Keratinocyte (primary cell): ENCODE measurements at regions not wholly inside any gene's neighbourhood (a gene's known extent, or its start where the extent isn't known, plus 50 kb on each side); places are given as distances from the start of the nearest gene placed in this dataset.

Source experiments
- DNase-seq: peaks from one replicate; pipeline ENCODE4 v3.0.0-alpha.2; 2011; ENCODE audit warnings: low read depth, missing footprints, low spot score
- FAIRE-seq: peaks from 2 replicates; lab custom pipeline; 2011; peaks lifted over from hg19 to GRCh38; lab: Jason Lieb, UNC
- H2AFZ ChIP-seq: 2 replicates; pipeline ENCODE4 v1.6.0; 2012; ENCODE audit warnings: low read length, control low read depth, inconsistent platforms; ENCODE audit not compliant: control insufficient read depth
- H3K27ac ChIP-seq: 2 replicates; pipeline ENCODE4 v1.5.1; 2011; ENCODE audit warnings: low read length; ENCODE audit not compliant: control insufficient read depth, insufficient read depth
- H3K27me3 ChIP-seq: 3 replicates; pipeline ENCODE4 v1.6.0; 2011; ENCODE audit warnings: low read length; ENCODE audit not compliant: control insufficient read depth, insufficient read depth; ENCODE audit errors: extremely low read depth
- H3K36me3 ChIP-seq, 2 experiments: 2 replicates in 1 of 2; 3 replicates in 1 of 2; pipeline ENCODE4 v1.5.1; 2011; ENCODE audit warnings: low read length in 2 of 2, mild to moderate bottlenecking in 1 of 2; ENCODE audit not compliant: control insufficient read depth in 2 of 2, insufficient read depth in 2 of 2; ENCODE audit errors: extremely low read depth in 1 of 2
- H3K4me1 ChIP-seq: 3 replicates; pipeline ENCODE4 v1.5.1; 2011; ENCODE audit warnings: low read length; ENCODE audit not compliant: control insufficient read depth, insufficient read depth; ENCODE audit errors: extremely low read depth
- H3K4me2 ChIP-seq: 3 replicates; pipeline ENCODE4 v1.6.0; 2011; ENCODE audit warnings: low read depth, low read length; ENCODE audit not compliant: control insufficient read depth, insufficient read depth; ENCODE audit errors: extremely low read depth
- H3K4me3 ChIP-seq, 3 experiments: fragments of 200-600 bp in 1 of 3; sonication (generic) in 1 of 3; 2 replicates in 2 of 3; 3 replicates in 1 of 3; pipeline ENCODE4 v1.5.1; 2011 to 2016; ENCODE audit warnings: low read length in 3 of 3, mild to moderate bottlenecking in 3 of 3, control low read depth in 2 of 3, inconsistent platforms in 1 of 3, low read depth in 1 of 3, mixed read lengths in 1 of 3, mixed run types in 1 of 3, moderate library complexity in 1 of 3; ENCODE audit not compliant: control insufficient read depth in 2 of 3, insufficient read depth in 2 of 3; ENCODE audit errors: extremely low read depth in 1 of 3
- H3K79me2 ChIP-seq: 2 replicates; pipeline ENCODE4 v1.6.0; 2012; ENCODE audit warnings: low read length; ENCODE audit not compliant: control insufficient read depth, insufficient read depth
- H3K9ac ChIP-seq: 3 replicates; pipeline ENCODE4 v1.6.0; 2011; ENCODE audit warnings: low read length; ENCODE audit not compliant: control insufficient read depth, insufficient read depth; ENCODE audit errors: extremely low read depth
- H3K9me1 ChIP-seq: 3 replicates; pipeline ENCODE4 v1.6.0; 2011; ENCODE audit warnings: low read length; ENCODE audit not compliant: control insufficient read depth, insufficient read depth; ENCODE audit errors: extremely low read depth
- H3K9me3 ChIP-seq: 2 replicates; pipeline ENCODE4 v1.5.1; 2012; ENCODE audit warnings: low read depth, low read length; ENCODE audit not compliant: control insufficient read depth
- H4K20me1 ChIP-seq: 3 replicates; pipeline ENCODE4 v1.6.0; 2011; ENCODE audit warnings: low read length; ENCODE audit not compliant: control insufficient read depth, insufficient read depth; ENCODE audit errors: extremely low read depth
- EZH2 ChIP-seq: IDR thresholded peaks from one replicate; pipeline ENCODE4 v1.6.1; 2012; ENCODE audit warnings: inconsistent platforms, mild to moderate bottlenecking, low read length, moderate library complexity
- dilution Hi-C: fragments of 300-500 bp; cut with MboI; formaldehyde crosslinking; loops from one replicate; pipeline ENCODE4 v1.7.0; 2020; ENCODE audit warnings: low sequenced_read_pairs; ENCODE audit not compliant: extremely low pct_ligation_motif_present
- TF ChIP-seq, protein P1 (sequence below), 3 experiments: IDR thresholded peaks in 1 of 3; conservative IDR thresholded peaks in 1 of 3; optimal IDR thresholded peaks in 1 of 3; 2 replicates in 2 of 3; 3 replicates in 1 of 3; pipeline versions ENCODE3 to v1.5.1; 2011; ENCODE audit warnings: low read length in 3 of 3, mild to moderate bottlenecking in 3 of 3, moderate library complexity in 2 of 3, control low read depth in 1 of 3, inconsistent platforms in 1 of 3; ENCODE audit not compliant: insufficient read depth in 2 of 3; ENCODE audit errors: extremely low read depth in 1 of 3

DNA sequence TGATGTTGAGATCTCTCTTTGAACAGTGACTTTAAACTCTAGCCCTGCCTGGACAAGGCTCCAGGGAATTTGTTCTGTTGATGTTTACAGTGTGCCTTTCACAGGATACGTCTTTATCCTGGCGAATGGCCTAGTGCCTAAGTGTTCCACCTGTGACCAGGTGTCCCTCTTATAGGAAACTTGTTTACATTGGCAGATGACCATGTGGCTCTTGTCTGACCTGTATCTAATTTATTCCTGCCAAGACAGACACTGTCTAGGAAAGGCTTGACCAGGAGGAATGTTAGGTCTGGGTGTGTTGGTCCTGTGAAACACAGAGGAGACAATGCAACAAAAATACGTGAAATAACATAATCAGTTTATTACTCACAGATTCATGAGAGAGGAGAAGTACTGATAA, 875.6 kb downstream of the METTL15 start:
- dilution Hi-C loops: no loop called here
- FAIRE-seq: no peak
- no peak overlapping the region for H2AFZ ChIP-seq
- no peak overlapping the region for H3K4me3 ChIP-seq
- no peak for TF ChIP-seq EZH2
- TF ChIP-seq, protein P1, sequence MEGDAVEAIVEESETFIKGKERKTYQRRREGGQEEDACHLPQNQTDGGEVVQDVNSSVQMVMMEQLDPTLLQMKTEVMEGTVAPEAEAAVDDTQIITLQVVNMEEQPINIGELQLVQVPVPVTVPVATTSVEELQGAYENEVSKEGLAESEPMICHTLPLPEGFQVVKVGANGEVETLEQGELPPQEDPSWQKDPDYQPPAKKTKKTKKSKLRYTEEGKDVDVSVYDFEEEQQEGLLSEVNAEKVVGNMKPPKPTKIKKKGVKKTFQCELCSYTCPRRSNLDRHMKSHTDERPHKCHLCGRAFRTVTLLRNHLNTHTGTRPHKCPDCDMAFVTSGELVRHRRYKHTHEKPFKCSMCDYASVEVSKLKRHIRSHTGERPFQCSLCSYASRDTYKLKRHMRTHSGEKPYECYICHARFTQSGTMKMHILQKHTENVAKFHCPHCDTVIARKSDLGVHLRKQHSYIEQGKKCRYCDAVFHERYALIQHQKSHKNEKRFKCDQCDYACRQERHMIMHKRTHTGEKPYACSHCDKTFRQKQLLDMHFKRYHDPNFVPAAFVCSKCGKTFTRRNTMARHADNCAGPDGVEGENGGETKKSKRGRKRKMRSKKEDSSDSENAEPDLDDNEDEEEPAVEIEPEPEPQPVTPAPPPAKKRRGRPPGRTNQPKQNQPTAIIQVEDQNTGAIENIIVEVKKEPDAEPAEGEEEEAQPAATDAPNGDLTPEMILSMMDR (optimal IDR thresholded peaks at IDR 0.05 in 1 of 3, IDR thresholded peaks at IDR 0.05 in 1 of 3, conservative IDR thresholded peaks at IDR 0.05 in 1 of 3; ENCODE audit: extremely low read depth in 1 of 3, insufficient read depth in 2 of 3, low read length in 3 of 3): no peak
- no peak overlapping the region for H3K9ac ChIP-seq
- no peak overlapping the region for H3K27ac ChIP-seq
- no peaks in the 10 kb centered on the region for H4K20me1 ChIP-seq
- H3K4me1 ChIP-seq: no peaks in the 10 kb centered on the region
- no peaks in the 10 kb centered on the region for H3K27me3 ChIP-seq
- no peaks in the 10 kb centered on the region for H3K9me1 ChIP-seq
- no peaks in the 10 kb centered on the region for H3K79me2 ChIP-seq
- no peak overlapping the region for H3K4me2 ChIP-seq
- DNase-seq: no peak
- H3K36me3 ChIP-seq: no peaks in the 10 kb centered on the region
- H3K9me3 ChIP-seq: no peaks in the 10 kb centered on the region

DNA sequence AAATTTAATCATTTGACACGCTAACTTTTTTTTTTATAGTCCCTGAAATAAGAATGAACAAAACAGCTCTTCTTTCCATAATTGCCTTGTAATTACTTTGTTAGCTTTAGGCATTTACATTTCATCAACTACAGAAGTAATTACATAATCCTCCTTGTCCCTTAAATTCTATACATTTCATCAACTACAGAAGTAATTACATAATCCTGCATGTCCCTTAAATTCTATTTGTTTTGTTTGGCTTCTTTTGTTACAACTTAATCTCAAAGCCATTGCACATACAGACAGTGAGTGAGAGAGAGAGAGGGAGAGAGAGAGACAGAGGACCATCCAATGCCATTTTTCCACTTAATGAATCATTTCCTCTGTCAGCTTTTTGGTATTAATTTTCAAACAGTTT, 873.2 kb downstream of the METTL15 start:
- no peaks in the 10 kb centered on the region for H3K9me1 ChIP-seq
- no peaks in the 10 kb centered on the region for H3K4me1 ChIP-seq
- no peaks in the 10 kb centered on the region for H4K20me1 ChIP-seq
- no peak for FAIRE-seq
- H3K4me3 ChIP-seq: no peak overlapping the region
- H3K9ac ChIP-seq: no peak overlapping the region
- TF ChIP-seq EZH2: no peak
- TF ChIP-seq, protein P1 (optimal IDR thresholded peaks at IDR 0.05 in 1 of 3, IDR thresholded peaks at IDR 0.05 in 1 of 3, conservative IDR thresholded peaks at IDR 0.05 in 1 of 3; ENCODE audit: extremely low read depth in 1 of 3, insufficient read depth in 2 of 3, low read length in 3 of 3): no peak
- no peak overlapping the region for H3K27ac ChIP-seq
- no peaks in the 10 kb centered on the region for H3K27me3 ChIP-seq
- no peaks in the 10 kb centered on the region for H3K79me2 ChIP-seq
- no peaks in the 10 kb centered on the region for H3K36me3 ChIP-seq
- no peaks in the 10 kb centered on the region for H3K9me3 ChIP-seq
- H2AFZ ChIP-seq: no peak overlapping the region
- no peak overlapping the region for H3K4me2 ChIP-seq
- dilution Hi-C loops: no loop called here
- DNase-seq: no peak
